HG03460 (cell line): ENCODE measurements at regions not wholly inside any gene's neighbourhood (a gene's known extent, or its start where the extent isn't known, plus 50 kb on each side); places are given as distances from the start of the nearest gene placed in this dataset.

Experiments used
- ATAC-seq: cut with Tn5 transposase; IDR thresholded peaks from one replicate; pipeline ENCODE4 v1.9.1; 2021; ENCODE audit not compliant: unreplicated experiment

- no peak for ATAC-seq
Observed at GRCh38 chr6:66403966-66404365, 696.9 kb upstream of the EYS start.

GRCh38 chr6:66402873-66403272 is 695.8 kb upstream of the EYS start:
- no peak for ATAC-seq

- ATAC-seq: no peak
Observed at GRCh38 chr6:66396549-66396948, 689.5 kb upstream of the EYS start.

- ATAC-seq: no peak
Observed at GRCh38 chr6:66396145-66396544, 689.1 kb upstream of the EYS start.

GRCh38 chr6:66390393-66390792 is 683.4 kb upstream of the EYS start:
- no peak for ATAC-seq

GRCh38 chr6:66376001-66376400 is 669.0 kb upstream of the EYS start:
- ATAC-seq: no peak

GRCh38 chr6:66369407-66369806 is 662.4 kb upstream of the EYS start:
- no peak for ATAC-seq

GRCh38 chr6:66362888-66363287 is 655.9 kb upstream of the EYS start:
- no peak for ATAC-seq

GRCh38 chr6:66361886-66362285 is 654.9 kb upstream of the EYS start:
- no peak for ATAC-seq

- ATAC-seq: no peak
Observed at GRCh38 chr6:66357781-66358180, 650.8 kb upstream of the EYS start.

GRCh38 chr6:66355471-66355870 is 648.4 kb upstream of the EYS start:
- ATAC-seq: no peak

- ATAC-seq: no peak
Observed at GRCh38 chr6:66344796-66345195, 637.8 kb upstream of the EYS start.

- ATAC-seq: no peak
Observed at GRCh38 chr6:66340736-66341135, 633.7 kb upstream of the EYS start.

- ATAC-seq: no peak
Observed at GRCh38 chr6:66336176-66336575, 629.1 kb upstream of the EYS start.

GRCh38 chr6:66328200-66328599 is 621.2 kb upstream of the EYS start:
- no peak for ATAC-seq

- ATAC-seq: no peak
Observed at GRCh38 chr6:66326228-66326627, 619.2 kb upstream of the EYS start.

GRCh38 chr6:66321017-66321416 is 614.0 kb upstream of the EYS start:
- no peak for ATAC-seq

- no peak for ATAC-seq
Observed at GRCh38 chr6:66307490-66307889, 600.5 kb upstream of the EYS start.

GRCh38 chr6:66291905-66292304 is 584.9 kb upstream of the EYS start:
- ATAC-seq: no peak

- no peak for ATAC-seq
Observed at GRCh38 chr6:66289889-66290288, 582.9 kb upstream of the EYS start.

GRCh38 chr6:66278115-66278514 is 571.1 kb upstream of the EYS start:
- ATAC-seq: no peak

- ATAC-seq: no peak
Observed at GRCh38 chr6:66277400-66277799, 570.4 kb upstream of the EYS start.

GRCh38 chr6:66265737-66266136 is 558.7 kb upstream of the EYS start:
- no peak for ATAC-seq

- no peak for ATAC-seq
Observed at GRCh38 chr6:66264376-66264775, 557.4 kb upstream of the EYS start.
